OCI-LY1 (cell line): ENCODE measurements at regions not wholly inside any gene's neighbourhood (a gene's known extent, or its start where the extent isn't known, plus 50 kb on each side); places are given as distances from the start of the nearest gene placed in this dataset.

ENCODE experiments used
- H2AFZ ChIP-seq: fragments of 200-600 bp; sonication (generic), shearing (Covaris generic); 2 replicates; pipeline ENCODE4 v1.6.0; 2014; ENCODE audit warnings: antibody characterized with exemption, mild to moderate bottlenecking, low read length
- H3F3A ChIP-seq: fragments of 200-600 bp; sonication (generic), shearing (Covaris generic); 2 replicates; pipeline ENCODE4 v1.6.0; 2014; ENCODE audit warnings: mild to moderate bottlenecking, antibody characterized with exemption, low read length, moderate library complexity; ENCODE audit not compliant: insufficient read depth
- H3K27ac ChIP-seq: fragments of 200-600 bp; sonication (generic); 2 replicates; pipeline ENCODE4 v1.5.1; 2014; ENCODE audit warnings: low read length, mixed run types, mild to moderate bottlenecking, low read depth; ENCODE audit not compliant: poor library complexity, severe bottlenecking
- H3K27me3 ChIP-seq: fragments of 200-600 bp; sonication (generic); 2 replicates; pipeline ENCODE4 v1.6.0; 2014; ENCODE audit warnings: antibody characterized with exemption, mild to moderate bottlenecking, low read length, moderate library complexity; ENCODE audit not compliant: insufficient read depth
- H3K36me3 ChIP-seq: fragments of 200-600 bp; sonication (generic); 2 replicates; pipeline ENCODE4 v1.6.1; 2014; ENCODE audit warnings: mild to moderate bottlenecking, antibody characterized with exemption, low read length, moderate library complexity, mixed read lengths; ENCODE audit not compliant: insufficient read depth
- H3K4me1 ChIP-seq: fragments of 200-600 bp; sonication (generic); 2 replicates; pipeline ENCODE4 v1.5.1; 2014; ENCODE audit warnings: mild to moderate bottlenecking, low read length, moderate library complexity; ENCODE audit not compliant: insufficient read depth, severe bottlenecking
- H3K4me2 ChIP-seq: fragments of 200-600 bp; sonication (generic), shearing (Covaris generic); 2 replicates; pipeline ENCODE4 v1.6.1; 2014; ENCODE audit warnings: low read length
- H3K4me3 ChIP-seq: fragments of 200-600 bp; sonication (generic); 2 replicates; pipeline ENCODE4 v1.5.1; 2014; ENCODE audit warnings: low read length, low read depth, mild to moderate bottlenecking, mixed read lengths; ENCODE audit not compliant: poor library complexity, severe bottlenecking
- H3K79me2 ChIP-seq: fragments of 200-600 bp; shearing (Covaris generic); 2 replicates; pipeline ENCODE4 v1.6.1; 2016; ENCODE audit warnings: mixed run types, low read length, mixed read lengths; ENCODE audit not compliant: insufficient read depth
- H3K9ac ChIP-seq: fragments of 200-600 bp; sonication (generic), shearing (Covaris generic); 2 replicates; pipeline ENCODE4 v1.6.1; 2014; ENCODE audit warnings: mild to moderate bottlenecking, low read length, mixed read lengths
- H3K9me2 ChIP-seq: fragments of 200-600 bp; sonication (generic), shearing (Covaris generic); 2 replicates; pipeline ENCODE4 v1.6.1; 2014; ENCODE audit warnings: low read depth, mild to moderate bottlenecking, low read length, mixed read lengths
- H3K9me3 ChIP-seq: fragments of 200-600 bp; shearing (Covaris generic); 2 replicates; pipeline ENCODE4 v1.6.1; 2014; ENCODE audit warnings: low read length, mixed read lengths
- H4K20me1 ChIP-seq: fragments of 200-600 bp; sonication (generic), shearing (Covaris generic); 2 replicates; pipeline ENCODE4 v1.6.0; 2016; ENCODE audit warnings: mild to moderate bottlenecking, low read length; ENCODE audit not compliant: insufficient read depth
- EZH2 ChIP-seq: fragments of 200-600 bp; sonication (generic), shearing (Covaris generic); IDR thresholded peaks from 2 replicates; pipeline ENCODE4 v1.8.0; 2017; ENCODE audit warnings: borderline replicate concordance, mixed run types, mild to moderate bottlenecking, antibody characterized with exemption, low read length, moderate library complexity, mixed read lengths
- TF ChIP-seq, protein P1 (sequence below): fragments of 200-600 bp; sonication (generic), shearing (Covaris generic); IDR thresholded peaks from 2 replicates; pipeline ENCODE4 v1.5.1; 2017; ENCODE audit warnings: mild to moderate bottlenecking, antibody characterized with exemption, low read length, moderate library complexity, mixed read lengths

- Histone ChIP-seq H3K4me2 (no peak overlapping the region), H4K20me1 (no peaks in the 10 kb centered on the region), H2AFZ (no peak overlapping the region), H3F3A (no peaks in the 10 kb centered on the region), H3K27me3 (no peaks in the 10 kb centered on the region), H3K4me3 (no peak overlapping the region), H3K4me1 (no peaks in the 10 kb centered on the region), H3K9me2 (no peaks in the 10 kb centered on the region), H3K27ac (no peak overlapping the region), H3K9ac (no peak overlapping the region), H3K9me3 (no peaks in the 10 kb centered on the region), H3K79me2 (no peaks in the 10 kb centered on the region), H3K36me3 (no peaks in the 10 kb centered on the region)
- TF ChIP-seq EZH2 = no peak
- TF ChIP-seq, protein P1, sequence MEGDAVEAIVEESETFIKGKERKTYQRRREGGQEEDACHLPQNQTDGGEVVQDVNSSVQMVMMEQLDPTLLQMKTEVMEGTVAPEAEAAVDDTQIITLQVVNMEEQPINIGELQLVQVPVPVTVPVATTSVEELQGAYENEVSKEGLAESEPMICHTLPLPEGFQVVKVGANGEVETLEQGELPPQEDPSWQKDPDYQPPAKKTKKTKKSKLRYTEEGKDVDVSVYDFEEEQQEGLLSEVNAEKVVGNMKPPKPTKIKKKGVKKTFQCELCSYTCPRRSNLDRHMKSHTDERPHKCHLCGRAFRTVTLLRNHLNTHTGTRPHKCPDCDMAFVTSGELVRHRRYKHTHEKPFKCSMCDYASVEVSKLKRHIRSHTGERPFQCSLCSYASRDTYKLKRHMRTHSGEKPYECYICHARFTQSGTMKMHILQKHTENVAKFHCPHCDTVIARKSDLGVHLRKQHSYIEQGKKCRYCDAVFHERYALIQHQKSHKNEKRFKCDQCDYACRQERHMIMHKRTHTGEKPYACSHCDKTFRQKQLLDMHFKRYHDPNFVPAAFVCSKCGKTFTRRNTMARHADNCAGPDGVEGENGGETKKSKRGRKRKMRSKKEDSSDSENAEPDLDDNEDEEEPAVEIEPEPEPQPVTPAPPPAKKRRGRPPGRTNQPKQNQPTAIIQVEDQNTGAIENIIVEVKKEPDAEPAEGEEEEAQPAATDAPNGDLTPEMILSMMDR = no peak
Measured at GRCh38 chr16:65608455-65608854, 486.6 kb upstream of the CDH11 start.

GRCh38 chr16:65604771-65605170, 482.9 kb upstream of the CDH11 start:
- H3K36me3 ChIP-seq = no peaks in the 10 kb centered on the region
- H3K27me3 ChIP-seq = no peaks in the 10 kb centered on the region
- no peak overlapping the region for H3K4me2 ChIP-seq
- H3K9me2 ChIP-seq = no peaks in the 10 kb centered on the region
- no peak overlapping the region for H3K9ac ChIP-seq
- no peaks in the 10 kb centered on the region for H3K79me2 ChIP-seq
- H2AFZ ChIP-seq = no peak overlapping the region
- no peaks in the 10 kb centered on the region for H3F3A ChIP-seq
- no peaks in the 10 kb centered on the region for H4K20me1 ChIP-seq
- H3K4me3 ChIP-seq = no peak overlapping the region
- TF ChIP-seq, protein P1 = no peak
- no peak for TF ChIP-seq EZH2
- H3K4me1 ChIP-seq = no peaks in the 10 kb centered on the region
- no peaks in the 10 kb centered on the region for H3K9me3 ChIP-seq
- H3K27ac ChIP-seq = no peak overlapping the region

DNA sequence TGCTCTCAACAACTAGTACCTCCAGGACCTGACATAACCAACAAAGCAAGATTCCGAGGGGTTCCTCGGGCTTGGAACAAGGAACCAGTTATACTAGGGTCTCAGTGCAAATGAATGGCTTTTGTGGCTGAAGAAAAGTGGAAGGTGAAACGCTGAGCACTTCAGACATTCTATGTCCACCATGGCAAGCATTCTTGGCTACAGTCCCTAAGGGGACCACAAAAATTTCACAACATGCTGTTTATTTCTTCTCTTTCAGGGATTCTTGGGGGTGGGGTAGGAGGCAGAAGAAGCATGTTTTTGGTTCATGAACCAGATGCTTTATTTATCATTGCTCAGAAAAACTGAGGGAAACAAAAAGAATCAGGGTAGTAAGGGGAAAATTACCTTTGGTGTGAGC, 479.9 kb upstream of the CDH11 start:
- Histone ChIP-seq H3K4me2 (no peak overlapping the region), H3K79me2 (no peaks in the 10 kb centered on the region), H3K9me2 (no peaks in the 10 kb centered on the region), H3K27me3 (no peaks in the 10 kb centered on the region), H3K36me3 (no peaks in the 10 kb centered on the region), H2AFZ (no peak overlapping the region), H3K4me3 (no peak overlapping the region), H3K9ac (no peak overlapping the region), H3K27ac (no peak overlapping the region), H4K20me1 (no peaks in the 10 kb centered on the region), H3K4me1 (no peaks in the 10 kb centered on the region), H3K9me3 (no peaks in the 10 kb centered on the region), H3F3A (no peaks in the 10 kb centered on the region)
- no peak for TF ChIP-seq EZH2
- TF ChIP-seq, protein P1 = no peak
